Right lung (tissue), 2 donors: ENCODE measurements at regions not wholly inside any gene's neighbourhood (a gene's known extent, or its start where the extent isn't known, plus 50 kb on each side); places are given as distances from the start of the nearest gene placed in this dataset.
"Not testable (repeated sequence)": the region's sequence is repeated elsewhere in the genome, so short reads cannot be mapped to it uniquely, and the experiment has no call there.

Experiments used
- DNase-seq, 2 donors: peaks; one replicate each; pipeline ENCODE4 v3.0.0-alpha.2; 2013

GRCh38 chr7:68630914-68631313 is 967.4 kb upstream of the AUTS2 start:
- not testable (repeated sequence) for DNase-seq

GRCh38 chr7:68640103-68640502 is 958.2 kb upstream of the AUTS2 start:
- no peak for DNase-seq

GRCh38 chr7:68642727-68643126 is 955.5 kb upstream of the AUTS2 start:
- DNase-seq: no peak

GRCh38 chr7:68663392-68663791 is 934.9 kb upstream of the AUTS2 start:
- DNase-seq: no peak

- DNase-seq: no peak
Measured at GRCh38 chr7:68671046-68671445, 927.2 kb upstream of the AUTS2 start.

- peak; percentile 39 to 47 for DNase-seq
Measured at GRCh38 chr7:68671671-68672070, 926.6 kb upstream of the AUTS2 start.

GRCh38 chr7:68674826-68675225 is 923.4 kb upstream of the AUTS2 start:
- DNase-seq: no peak

GRCh38 chr7:68676813-68677535 is 921.3 kb upstream of the AUTS2 start:
- no peak for DNase-seq

GRCh38 chr7:68678196-68678595 is 920.1 kb upstream of the AUTS2 start:
- DNase-seq: no peak

GRCh38 chr7:68679459-68680234 is 918.6 kb upstream of the AUTS2 start:
- no peak for DNase-seq

- DNase-seq: no peak
Measured at GRCh38 chr7:68680235-68680872, 917.9 kb upstream of the AUTS2 start.

GRCh38 chr7:68682910-68683309 is 915.4 kb upstream of the AUTS2 start:
- DNase-seq: no peak

- DNase-seq: no peak
Measured at GRCh38 chr7:68684246-68684839, 913.9 kb upstream of the AUTS2 start.

GRCh38 chr7:68684996-68685395 is 913.3 kb upstream of the AUTS2 start:
- DNase-seq: no peak

GRCh38 chr7:68688416-68689086 is 909.7 kb upstream of the AUTS2 start:
- DNase-seq: no peak

GRCh38 chr7:68689087-68689433 is 909.2 kb upstream of the AUTS2 start:
- DNase-seq: no peak

GRCh38 chr7:68691261-68692216 is 906.7 kb upstream of the AUTS2 start:
- DNase-seq: no peak

GRCh38 chr7:68692511-68692910 is 905.8 kb upstream of the AUTS2 start:
- DNase-seq: no peak

GRCh38 chr7:68694656-68695055 is 903.6 kb upstream of the AUTS2 start:
- DNase-seq: no peak

GRCh38 chr7:68697796-68698280 is 900.4 kb upstream of the AUTS2 start:
- DNase-seq: no peak
